OCI-LY1 (cell line): ENCODE measurements at regions not wholly inside any gene's neighbourhood (a gene's known extent, or its start where the extent isn't known, plus 50 kb on each side); places are given as distances from the start of the nearest gene placed in this dataset.

Source experiments
- CTCF ChIP-seq: fragments of 200-600 bp; sonication (generic), shearing (Covaris generic); IDR thresholded peaks from 2 replicates; pipeline ENCODE4 v1.5.1; 2017; ENCODE audit warnings: mild to moderate bottlenecking, antibody characterized with exemption, low read length, moderate library complexity, mixed read lengths
- EZH2 ChIP-seq: fragments of 200-600 bp; sonication (generic), shearing (Covaris generic); IDR thresholded peaks from 2 replicates; pipeline ENCODE4 v1.8.0; 2017; ENCODE audit warnings: borderline replicate concordance, mixed run types, mild to moderate bottlenecking, antibody characterized with exemption, low read length, moderate library complexity, mixed read lengths

- no peak for TF ChIP-seq CTCF
- TF ChIP-seq EZH2: no peak
Measured at GRCh38 chr10:30702860-30703259, 73.3 kb upstream of the LYZL2 start.
